GM23248 (cell line): ENCODE measurements at regions not wholly inside any gene's neighbourhood (a gene's known extent, or its start where the extent isn't known, plus 50 kb on each side); places are given as distances from the start of the nearest gene placed in this dataset.

ENCODE experiments used
- EZH2 ChIP-seq: fragments of 200-600 bp; sonication (generic); IDR thresholded peaks from 2 replicates; pipeline ENCODE4 v1.6.1; 2018; ENCODE audit warnings: antibody characterized with exemption, mild to moderate bottlenecking; ENCODE audit not compliant: insufficient read depth, poor library complexity, severe bottlenecking
- EZH2phosphoT487 ChIP-seq: fragments of 200-600 bp; sonication (generic); IDR thresholded peaks from 2 replicates; pipeline ENCODE4 v1.6.1; 2018; ENCODE audit warnings: antibody characterized with exemption, moderate library complexity, mild to moderate bottlenecking, low read depth; ENCODE audit not compliant: insufficient read depth

DNA sequence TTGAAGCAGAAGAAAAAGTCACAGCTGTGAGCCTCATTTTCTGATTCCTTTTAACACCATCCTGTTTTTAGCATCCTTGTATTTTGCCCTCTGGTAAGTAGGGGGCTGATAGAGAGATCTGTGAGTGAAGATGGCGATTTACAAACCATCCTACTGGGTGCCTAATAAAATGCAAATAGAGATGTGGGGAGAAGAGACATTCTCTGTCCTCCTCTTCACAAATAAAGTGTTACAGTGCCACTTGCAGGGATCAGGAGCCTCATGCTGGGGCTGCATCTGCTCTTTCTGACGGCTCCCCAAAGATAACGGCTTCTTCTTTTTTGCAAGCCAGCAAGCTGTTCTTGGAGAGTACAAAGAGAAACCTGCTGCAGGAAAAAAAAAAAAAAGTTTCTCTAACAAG is 418.6 kb downstream of the TOX3 start:
- no peak for TF ChIP-seq EZH2phosphoT487
- TF ChIP-seq EZH2, result no peak
